NCI-H2081 (cell line): ENCODE measurements at regions not wholly inside any gene's neighbourhood (a gene's known extent, or its start where the extent isn't known, plus 50 kb on each side); places are given as distances from the start of the nearest gene placed in this dataset.

Experiments used
- DNase-seq, 2 experiments: peaks; one replicate each; lab custom pipeline; 2025; lab: John Stamatoyannopoulos, UW

DNA sequence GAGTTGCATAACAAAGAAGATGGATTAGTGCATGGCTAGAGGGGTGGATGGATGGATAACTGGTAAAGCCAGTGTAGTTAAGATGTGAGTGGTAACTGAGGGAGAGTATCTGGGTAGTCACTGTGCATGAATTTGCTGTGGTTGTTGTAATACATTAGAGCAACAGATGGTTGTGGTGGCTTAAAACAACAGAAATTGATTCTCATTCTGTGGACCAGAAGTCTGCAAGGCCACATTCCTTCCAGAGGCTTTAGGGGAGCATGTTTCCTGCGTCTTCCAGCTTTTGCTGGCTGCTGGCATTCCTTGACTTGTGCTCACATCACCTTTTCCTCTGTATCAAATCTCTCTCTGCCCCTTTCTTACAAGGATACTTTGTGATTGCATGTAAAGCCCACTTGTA is 155.4 kb downstream of the ASB1 start:
- DNase-seq, result no peak

DNA sequence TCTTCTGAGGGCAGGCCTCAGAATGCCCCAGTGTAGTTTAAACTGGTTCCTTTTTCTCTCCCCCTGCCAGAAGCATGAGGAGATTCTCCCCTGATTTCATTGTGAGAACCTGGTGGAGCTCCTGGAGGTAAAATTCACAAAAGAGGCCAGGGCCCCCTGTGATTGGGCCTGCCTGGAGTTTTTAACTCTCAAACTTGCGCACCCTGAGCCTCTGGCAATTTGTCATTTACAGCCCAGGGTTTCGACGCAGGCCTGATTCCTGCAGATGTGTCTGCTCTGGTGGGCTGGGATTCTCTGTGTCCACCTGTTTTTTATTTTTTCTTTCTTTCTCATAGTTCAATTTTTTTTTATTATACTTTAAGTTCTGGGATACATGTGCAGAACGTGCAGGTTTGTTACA is 157.9 kb downstream of the ASB1 start:
- DNase-seq, result no peak

DNA sequence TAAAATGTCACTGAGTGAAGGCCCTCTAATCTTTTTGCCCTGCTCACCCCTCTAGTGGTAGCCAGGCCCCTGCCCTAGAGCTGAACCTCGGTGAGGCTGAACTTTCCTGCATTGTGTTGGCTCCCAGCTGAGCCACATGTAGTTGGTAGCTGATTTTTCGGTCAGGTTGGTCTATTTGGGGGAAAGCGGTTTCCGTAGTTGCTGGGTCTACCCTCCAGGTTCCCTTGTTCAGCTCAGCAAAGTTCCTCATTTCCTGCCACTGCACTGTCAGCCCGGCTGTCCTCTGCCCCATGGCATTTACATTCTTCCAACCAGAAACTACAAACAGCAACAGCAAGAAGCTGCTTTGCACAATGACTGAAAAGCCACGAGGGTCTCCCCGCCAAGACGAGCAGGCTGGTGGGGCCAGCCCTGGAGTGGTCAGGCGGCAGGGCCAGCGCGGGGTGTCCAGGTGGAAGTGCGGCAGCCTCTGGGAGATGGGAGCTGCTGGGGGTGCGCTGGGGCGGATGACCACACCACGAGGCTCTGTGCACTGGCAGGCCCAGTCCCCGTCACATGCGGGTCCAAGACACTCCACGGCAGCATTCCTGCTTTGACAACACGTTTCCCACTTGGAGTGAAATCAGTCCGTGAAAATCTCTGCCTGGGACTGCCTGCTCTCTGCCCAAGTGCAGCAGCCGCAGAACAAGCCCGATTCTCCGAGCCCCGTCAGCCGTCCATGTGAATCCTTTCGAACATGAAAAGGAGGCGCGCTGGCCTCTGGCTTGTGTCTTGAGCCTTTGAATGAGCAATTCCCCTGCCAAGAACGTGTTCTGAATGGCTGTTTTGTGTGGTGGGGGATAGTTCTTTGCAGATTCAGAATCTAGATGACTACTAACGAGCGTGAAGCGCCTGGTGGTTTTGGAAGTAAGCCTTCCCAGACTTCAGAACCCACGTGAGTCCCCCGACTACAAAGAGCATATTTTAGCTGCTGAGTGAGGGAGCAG is 159.4 kb downstream of the ASB1 start:
- DNase-seq, result no peak

DNA sequence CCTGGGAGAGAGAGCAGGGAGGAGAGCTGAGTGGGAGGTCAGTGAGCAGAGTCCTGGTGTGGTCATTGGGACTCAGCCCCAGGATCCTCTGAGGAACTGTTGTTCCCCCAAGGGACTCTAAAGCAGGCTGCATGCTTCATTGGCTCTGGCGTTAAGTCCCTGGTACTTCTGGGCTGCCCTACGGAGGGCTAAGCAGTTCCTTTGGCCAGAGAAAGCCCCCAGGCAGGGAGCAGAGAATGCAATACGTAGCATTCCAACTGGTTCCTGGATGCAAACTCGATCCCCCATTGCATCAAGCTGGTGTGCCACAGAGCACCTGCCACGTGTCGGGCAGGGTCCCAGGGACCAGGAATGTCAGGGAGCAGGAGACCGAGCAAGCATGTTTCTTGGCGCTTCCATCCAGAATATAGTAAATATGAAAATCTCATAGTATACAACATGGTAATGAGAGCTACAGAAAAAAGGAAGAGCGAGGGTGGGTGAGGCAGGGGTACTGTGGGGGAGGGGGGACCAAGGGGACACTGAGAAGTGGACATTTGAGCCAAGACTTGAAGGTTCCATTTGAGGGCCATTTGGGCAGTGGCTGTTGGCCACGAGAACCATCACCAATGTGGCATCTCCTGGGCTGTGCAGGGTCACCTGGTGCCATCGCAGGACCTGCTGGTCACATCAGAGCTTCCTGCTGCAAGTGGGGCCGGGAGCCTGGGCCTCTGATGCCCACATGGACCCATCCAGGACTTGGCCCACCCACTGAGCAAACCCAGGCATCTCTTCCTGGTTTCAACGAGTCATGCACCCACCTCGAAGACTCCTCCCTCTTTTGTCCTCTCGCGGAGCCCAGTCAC is 160.4 kb downstream of the ASB1 start:
- DNase-seq, result no peak

DNA sequence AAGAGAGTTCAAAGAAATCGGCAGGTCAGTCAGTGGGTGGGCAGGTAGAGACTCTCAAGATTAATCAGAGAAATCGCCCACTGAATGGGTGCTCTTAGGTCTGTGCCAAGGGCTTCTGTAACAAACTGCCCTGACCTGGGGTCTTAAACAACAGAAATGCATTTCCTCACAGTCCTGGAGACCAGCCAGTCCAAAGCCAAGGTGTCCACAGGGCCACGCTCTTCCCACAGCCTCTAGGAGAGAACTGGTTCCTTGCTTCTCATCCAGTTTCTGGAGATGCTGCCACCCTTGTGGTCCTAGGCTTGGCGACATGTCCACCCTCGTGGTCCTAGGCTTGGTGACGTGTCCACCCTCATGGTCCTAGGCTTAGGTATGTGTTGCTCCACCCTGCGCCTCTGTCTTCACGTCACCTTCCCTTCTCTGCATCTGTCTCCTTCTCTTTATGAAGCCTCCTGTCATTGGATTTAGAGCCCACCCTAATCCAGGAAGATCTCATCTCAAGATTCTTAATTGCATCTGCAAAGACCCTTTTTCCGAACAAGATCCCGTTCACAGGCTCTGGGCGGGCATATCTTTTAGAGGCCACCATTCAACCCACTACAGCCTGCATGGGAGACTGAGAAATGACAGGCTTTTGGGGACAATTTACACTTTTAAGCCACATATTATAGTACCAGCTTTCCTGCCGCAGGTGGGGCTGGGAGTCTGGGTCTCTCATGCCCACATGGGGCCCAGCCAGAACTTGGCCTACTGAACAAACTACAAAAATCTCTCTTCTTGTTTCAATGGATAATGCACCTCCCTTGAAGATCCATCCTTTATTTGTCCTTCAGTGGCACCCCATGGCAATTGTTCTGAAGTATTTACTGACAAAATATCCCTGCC is 161.3 kb downstream of the ASB1 start:
- no peak for DNase-seq

DNA sequence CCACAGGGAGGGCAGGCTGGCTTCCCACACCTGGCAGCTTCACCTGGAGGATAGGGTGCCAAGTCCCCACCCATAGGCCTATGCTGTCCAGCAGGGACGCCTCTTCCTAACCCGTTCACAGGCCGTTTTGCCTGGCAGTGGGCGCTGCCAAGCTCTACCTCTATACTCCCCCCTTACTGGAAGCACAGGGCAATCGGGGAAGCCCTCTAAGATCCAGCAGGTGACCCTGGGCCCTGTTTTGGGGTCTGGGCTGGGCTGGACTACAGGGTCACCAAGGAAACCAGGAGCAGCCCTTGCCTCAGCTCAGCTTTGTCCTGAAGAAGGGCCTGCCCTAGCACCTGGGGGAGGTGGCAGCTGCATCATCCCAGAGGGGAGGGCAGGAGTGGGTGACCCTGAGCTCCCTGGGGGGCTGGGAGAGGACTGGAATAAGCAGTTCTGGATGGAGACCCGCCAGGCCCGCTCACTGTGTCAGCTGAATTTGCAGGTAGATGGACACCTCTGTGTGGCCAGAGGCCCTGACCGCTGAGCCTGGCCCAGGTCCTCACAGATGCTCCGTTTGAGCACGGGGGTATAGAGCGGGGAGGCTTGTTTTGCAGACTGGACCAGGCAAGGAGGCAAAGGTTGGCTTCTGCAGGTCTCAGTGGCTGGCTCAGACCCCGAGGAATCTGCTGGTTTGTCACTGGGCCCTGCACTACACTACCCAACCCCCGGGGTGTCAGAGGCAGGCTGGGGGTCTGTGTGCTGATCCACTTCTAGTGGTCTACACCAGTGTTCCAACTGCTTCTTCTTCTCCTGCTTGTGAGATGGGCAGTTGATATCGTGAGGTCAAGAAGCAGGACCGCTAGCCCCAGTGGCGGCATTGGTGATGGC is 163.1 kb downstream of the ASB1 start:
- DNase-seq, result no peak

DNA sequence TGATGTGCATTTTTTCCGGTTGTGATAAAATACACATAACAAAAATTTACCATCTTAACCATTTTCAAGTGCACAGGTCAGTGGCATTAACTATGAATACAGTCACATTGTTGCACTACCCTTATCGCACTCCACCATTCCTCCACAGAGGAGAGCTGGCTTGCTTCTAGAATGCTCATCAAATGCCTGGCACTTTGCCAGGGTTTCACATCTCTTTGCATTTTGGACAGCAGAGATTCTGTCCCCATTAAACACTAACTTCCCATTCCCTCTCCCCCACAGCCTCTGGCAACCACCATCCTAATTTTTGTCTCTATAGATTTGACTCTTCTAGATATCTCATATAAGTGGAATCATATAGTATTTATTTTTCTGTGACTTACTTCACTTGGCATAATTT is 165.0 kb downstream of the ASB1 start:
- DNase-seq, result no peak

DNA sequence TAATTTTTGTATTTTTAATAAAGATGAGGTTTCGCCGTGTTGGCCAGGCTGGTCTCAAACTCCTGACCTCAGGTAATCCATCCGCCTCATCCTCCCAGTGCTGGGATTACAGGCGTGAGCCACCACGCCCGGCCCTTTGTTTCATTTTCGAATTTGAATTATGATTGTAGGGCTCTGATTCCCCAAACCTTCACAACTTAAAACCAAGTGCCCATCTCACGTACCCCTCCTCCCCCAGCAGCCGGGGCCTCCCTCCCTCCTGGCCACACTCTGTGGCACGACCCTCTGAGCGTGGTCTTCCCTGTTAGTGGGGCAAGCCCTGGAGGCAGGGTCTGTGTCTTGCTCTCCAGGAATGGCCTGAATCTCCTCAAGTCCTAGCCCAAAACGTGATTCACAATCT is 166.5 kb downstream of the ASB1 start:
- DNase-seq, result no peak

DNA sequence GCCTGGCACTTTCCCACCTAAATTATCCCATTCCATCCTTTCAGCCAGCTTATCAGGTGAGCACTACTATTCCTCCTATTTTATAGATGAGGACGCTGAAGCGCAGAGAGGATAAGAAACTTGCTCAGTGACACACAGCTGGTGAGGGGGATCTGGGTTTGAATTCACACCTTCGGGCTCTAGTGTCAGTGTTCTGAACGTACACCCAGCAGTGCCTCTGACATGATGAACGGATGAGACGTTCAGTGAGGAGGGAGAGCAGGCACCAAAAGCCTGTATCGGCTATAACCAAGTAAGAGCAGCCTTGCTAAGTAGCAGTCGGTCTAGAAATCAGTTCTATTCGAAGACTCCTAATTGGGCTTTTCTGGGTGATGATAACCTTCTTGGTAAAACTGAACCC is 167.0 kb downstream of the ASB1 start:
- DNase-seq, result no peak

DNA sequence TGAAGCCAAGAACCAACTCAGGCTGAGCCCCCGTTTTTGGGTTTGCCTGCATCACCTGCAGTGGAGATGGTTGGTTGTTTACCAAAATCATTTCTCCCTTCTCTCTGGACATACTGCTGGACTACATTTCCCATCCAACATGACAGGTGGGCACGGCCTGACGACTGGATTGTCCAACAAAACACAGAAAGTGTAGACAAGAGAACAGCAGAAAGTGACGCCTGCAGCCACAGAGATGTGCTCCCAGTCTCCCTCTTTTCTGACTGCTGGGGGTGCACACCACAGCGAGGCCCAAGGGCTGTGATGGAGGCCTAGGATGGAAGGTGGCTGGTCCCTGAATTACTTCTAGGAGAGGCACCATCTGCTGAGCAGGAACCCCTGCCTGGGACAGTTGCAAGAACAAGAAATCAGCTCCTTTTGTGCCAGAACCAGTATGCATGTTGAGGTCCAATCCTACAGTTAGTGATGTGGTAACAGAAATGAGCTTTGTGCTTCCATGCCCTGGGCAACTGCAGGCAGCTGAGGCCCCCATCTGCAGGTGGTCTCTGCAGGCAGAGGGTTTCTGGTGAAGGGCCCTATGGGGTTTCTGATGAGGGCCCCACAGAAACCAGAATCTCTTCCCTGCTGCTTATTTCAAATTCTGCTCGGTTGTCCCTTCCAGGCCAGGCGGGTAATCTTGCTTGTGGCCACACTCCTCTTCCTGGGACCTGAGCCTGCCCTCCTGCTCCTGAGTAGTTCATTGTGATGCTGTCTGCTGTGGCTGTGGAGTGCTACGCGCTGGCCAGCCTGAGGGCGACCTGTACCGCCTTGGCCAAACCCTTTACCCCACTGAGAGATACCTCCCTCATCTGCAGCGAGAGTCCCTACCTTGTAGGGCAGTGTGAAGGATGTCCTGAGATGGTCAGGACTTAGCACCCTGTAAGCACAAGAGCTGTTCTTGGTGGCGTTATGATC is 168.3 kb downstream of the ASB1 start:
- no peak for DNase-seq

DNA sequence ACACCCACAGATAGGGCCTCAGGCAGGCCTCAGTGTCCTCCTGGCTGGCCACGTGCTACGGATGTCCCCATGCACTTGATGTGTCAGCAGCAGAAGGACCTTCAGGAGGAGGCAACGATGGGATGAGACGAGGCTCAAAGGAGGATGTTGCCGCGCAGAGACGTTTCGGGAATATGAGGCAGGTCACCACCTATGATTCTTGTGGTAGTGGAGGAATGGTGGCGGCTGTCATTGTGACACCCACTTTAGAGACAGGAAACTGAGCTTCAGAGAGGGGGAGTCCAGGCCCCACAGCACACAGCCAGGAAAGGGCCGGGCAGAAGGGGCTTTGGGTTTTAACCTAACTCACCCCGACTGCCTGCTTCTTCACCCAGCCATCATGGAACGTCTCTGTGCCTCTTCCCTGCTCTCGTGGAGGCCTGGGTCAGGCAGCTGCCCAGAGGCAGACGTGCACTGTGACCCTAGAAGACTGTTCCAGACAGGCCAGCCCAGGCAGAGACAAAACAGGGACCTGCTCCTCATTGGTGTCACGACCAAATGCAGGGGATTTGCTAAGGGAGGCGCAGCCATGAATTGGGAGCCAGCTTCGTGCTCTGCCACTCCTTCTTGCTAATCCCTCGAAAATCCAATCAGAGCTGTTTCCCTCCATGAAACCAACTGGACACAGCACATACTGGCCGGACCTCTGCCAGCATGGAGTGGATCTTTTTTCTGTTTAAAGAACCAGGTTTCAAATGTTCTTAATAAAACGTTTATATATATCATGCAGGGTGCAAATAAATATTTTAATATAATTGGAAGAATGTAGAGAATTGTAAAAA is 169.2 kb downstream of the ASB1 start:
- no peak for DNase-seq

DNA sequence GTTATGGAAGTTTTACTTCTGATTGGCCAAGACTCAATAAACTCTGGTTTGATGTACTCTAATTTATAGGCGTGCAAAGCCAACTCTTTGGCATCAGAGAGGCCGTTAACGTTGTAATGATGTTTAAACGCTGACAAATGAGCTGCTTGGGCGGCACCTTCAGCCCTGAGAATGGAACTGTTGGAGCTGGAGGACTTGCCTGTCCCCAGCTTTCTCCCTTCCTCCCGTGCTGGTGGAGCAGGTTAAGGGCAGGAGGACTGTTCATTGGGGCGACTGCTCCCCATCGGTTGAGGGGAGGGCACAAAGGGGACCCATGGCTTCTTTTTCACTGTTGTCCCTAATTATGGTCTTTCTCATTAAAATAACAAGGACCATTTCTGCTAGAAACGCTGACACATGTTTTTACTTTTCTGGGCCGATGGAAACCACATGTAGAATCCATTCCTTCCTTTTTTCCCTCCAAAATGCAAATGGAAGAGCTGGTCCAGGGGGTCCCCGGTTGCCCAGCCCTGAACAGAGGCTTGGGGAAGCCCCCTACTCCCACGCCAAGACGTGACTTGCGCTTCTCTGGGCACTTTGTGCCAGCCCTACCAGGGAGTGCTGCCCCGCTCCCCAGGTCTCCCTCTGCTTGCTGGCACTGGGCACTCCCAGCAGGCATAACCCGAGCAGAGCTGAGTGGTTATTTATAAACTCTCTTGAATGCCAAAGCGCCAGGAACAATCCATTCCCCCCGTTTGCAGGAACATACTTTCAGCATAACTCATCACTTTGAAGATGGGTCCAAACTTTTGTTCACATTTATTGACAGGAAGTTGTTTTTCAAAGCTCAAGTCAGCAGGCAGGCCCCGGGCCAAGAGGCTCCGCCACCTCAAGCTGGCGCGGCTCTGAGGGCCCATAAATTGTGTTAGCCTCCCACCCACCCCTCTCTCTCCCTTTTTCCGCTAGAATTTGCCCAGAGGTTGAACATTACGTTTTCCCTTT is 170.1 kb downstream of the ASB1 start:
- no peak for DNase-seq

DNA sequence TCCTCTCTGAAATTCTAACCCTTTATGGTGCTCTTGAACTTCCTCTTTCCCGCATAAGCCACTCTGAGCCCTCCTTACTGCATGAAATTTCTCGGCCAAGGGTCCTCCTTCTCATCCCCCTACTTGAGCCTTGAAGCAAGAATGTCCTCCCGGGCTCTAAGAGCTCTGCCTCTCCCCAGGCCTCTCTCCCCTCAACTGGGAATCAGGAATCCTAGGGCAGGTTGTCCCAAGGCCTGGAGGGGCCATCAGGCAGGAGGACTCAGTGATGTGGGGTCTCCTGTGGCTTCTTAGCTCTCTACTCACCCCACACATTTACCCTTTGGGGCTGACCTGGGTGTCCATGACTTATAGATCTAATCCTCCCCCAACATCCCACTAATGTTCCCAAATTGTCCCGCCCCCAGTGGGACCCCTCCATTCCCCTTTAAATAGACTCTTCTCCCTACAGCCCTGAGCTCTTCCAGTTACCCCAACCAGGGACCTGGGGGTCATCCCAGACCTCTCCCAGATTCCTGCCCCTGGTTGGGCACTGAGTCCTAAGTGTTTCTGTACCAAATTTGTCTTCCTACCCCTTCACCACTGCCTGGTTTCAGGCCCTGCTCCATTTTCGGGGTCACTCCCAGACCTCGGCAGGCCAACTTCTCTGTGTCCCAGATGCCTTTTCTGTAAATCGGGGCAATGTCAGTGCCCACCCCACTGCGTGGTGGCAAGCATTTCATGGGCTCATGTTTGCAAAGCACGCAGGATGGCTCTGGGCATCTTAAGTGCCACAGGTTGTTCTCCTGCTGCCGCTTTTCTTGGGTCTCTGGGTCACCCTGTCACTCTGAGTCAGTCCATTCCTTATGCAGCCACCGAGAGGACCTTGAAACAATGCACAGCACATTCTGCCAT is 171.2 kb downstream of the ASB1 start:
- no peak for DNase-seq

DNA sequence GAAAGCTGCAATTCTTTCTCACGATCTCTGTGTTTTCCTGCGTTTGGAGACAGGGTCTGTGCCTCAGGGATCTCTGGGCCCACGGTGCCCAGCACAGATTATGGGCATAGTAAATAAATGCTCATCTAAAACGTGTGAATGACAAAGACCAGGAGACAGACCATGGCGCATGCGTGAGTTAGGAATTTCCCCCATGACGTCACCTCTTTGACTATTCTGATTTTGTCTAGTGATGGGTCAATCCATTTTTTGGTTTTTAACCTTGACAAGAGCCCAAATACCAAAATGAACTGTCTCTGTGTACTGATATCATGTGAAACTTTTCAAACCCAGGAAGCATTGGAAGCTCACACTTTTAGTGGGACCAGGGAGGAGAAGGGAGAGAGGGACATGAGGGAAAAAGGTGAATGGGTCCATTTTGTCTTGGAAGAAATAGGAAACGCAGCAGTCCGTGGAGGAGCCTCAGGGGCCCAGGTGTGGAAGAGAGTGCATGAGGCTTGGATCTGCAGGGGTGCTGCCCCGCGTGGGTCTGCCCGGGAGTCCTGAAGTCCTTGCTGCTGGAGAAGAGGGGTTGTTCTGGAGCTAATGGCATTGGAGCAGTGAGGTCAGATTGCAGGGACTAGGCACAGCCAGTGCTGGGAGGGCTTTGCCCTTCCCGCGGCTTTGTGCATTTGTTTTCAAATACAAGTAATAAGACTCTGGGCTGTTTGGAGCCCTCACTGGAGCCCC is 172.2 kb downstream of the ASB1 start:
- no peak for DNase-seq

DNA sequence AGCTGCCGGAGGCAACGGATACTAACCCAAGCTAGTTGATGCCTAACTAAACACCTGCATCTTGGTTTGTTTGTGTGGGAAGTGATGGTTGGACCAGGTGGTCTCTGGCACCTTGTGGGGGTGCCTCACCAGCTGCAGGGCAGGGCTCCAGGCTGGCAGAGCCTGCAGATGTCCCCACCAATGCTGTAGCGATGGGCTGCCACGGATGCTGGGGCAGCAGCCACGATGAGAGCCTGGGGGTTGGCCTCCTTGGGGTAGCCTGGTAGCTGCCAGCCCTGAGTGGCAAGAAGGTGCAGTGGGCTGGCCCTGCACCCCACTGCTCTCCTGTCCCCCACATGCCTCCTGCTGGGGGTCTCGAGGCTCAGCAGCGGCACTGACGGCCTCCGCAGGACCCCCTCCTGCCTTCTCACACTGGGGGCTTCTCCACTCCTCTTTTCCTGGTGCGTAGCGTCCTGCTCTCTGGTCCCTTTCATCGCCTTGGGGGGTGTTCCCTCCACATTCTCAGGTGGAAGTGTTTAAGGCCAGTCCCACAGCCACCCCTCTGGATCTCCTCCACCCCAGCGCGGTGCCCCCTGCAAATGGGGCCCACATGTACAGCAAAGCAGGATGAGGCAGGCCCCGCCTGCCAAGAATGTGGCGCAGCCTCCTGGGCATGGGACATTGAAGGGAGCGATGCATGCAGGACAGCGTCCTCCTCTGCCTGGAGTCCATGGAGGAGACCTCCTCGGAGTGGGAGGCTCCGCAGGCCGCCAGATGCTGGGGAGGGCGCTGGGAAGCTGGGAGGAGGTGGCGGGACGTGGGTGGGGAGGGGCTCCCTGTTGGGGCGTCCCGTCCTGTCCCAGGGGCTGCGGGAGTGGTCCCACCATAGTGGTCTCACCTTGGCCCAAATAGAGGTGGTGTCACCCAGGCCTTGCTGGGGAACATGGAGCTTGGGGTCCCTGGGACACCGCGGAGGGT is 173.1 kb downstream of the ASB1 start:
- DNase-seq, result no peak
